Panc1 (cell line): ENCODE measurements at regions not wholly inside any gene's neighbourhood (a gene's known extent, or its start where the extent isn't known, plus 50 kb on each side); places are given as distances from the start of the nearest gene placed in this dataset.

Experiments
- ATAC-seq: fragments of 200-7000 bp; cut with Tn5 transposase; 2 replicates; pipeline ENCODE4 v1.9.1; 2020; ENCODE audit warnings: mild to moderate bottlenecking, moderate library complexity
- BruUV-seq: library from RNA; stranded (reverse); fragments of 400-500 nt; replicated peaks from 2 replicates; lab custom pipeline; 2021; lab: Mats Ljungman, UMichigan
- CTCF ChIA-PET: fragments of 300-600 bp; sonication (Branson Sonifier 250); formaldehyde crosslinking; loops from one replicate; lab custom pipeline; 2022; ENCODE audit warnings: antibody characterized with exemption; lab: Charles Lee
- POLR2A ChIA-PET: fragments of 300-600 bp; sonication (Branson Sonifier 250); formaldehyde crosslinking; loops from one replicate; lab custom pipeline; 2022; ENCODE audit warnings: antibody characterized with exemption; lab: Charles Lee
- DNase-seq: peaks from one replicate; pipeline ENCODE4 v3.0.0-alpha.2; 2010; ENCODE audit warnings: low read depth, low spot score
- H3K27ac ChIP-seq: 2 replicates; pipeline ENCODE4 v1.5.1; 2011; ENCODE audit warnings: mild to moderate bottlenecking, low read length, inconsistent platforms
- H3K27me3 ChIP-seq: fragments of 200-500 bp; sonication (Bioruptor generic); 2 replicates; pipeline ENCODE4 v1.6.0; 2014; ENCODE audit warnings: low read length, inconsistent platforms; ENCODE audit not compliant: control insufficient read depth, insufficient read depth
- H3K36me3 ChIP-seq: fragments of 200-500 bp; sonication (Bioruptor generic); 2 replicates; pipeline ENCODE4 v1.5.1; 2014; ENCODE audit warnings: inconsistent platforms, mild to moderate bottlenecking, low read length, moderate library complexity; ENCODE audit not compliant: control insufficient read depth, insufficient read depth
- H3K4me1 ChIP-seq: 2 replicates; pipeline ENCODE4 v1.5.1; 2011; ENCODE audit warnings: inconsistent platforms, mild to moderate bottlenecking, low read length, moderate library complexity; ENCODE audit not compliant: control insufficient read depth, insufficient read depth
- H3K4me3 ChIP-seq, 2 experiments: 2 replicates each; pipeline ENCODE4 v1.5.1; 2011 to 2012; ENCODE audit warnings: low read depth in 2 of 2, low read length in 2 of 2, mild to moderate bottlenecking in 2 of 2, inconsistent platforms in 1 of 2, moderate library complexity in 1 of 2
- H3K9me3 ChIP-seq: fragments of 200-500 bp; sonication (Bioruptor generic); 2 replicates; pipeline ENCODE4 v1.5.1; 2014; ENCODE audit warnings: low read depth, mild to moderate bottlenecking, inconsistent platforms, low read length, moderate library complexity; ENCODE audit not compliant: control insufficient read depth, insufficient read depth
- CTCF ChIP-seq: fragments of 450-650 bp; IDR thresholded peaks from 2 replicates; pipeline ENCODE4 v1.5.1; 2017; ENCODE audit warnings: mild to moderate bottlenecking
- POLR2AphosphoS5 ChIP-seq: IDR thresholded peaks from 2 replicates; pipeline ENCODE4 v1.6.1; 2012; ENCODE audit warnings: mild to moderate bottlenecking, low read depth, low read length, moderate library complexity
- SIN3A ChIP-seq: IDR thresholded peaks from 2 replicates; pipeline ENCODE4 v1.6.1; 2012; ENCODE audit warnings: low read depth, mild to moderate bottlenecking, low read length, moderate library complexity, borderline replicate concordance; ENCODE audit not compliant: insufficient read depth
- TCF7L2 ChIP-seq: IDR thresholded peaks from 2 replicates; pipeline ENCODE4 v1.6.1; 2011; ENCODE audit warnings: mild to moderate bottlenecking, low read depth, low read length, inconsistent platforms
- in situ Hi-C: cut with HindIII; loops from 2 replicates; pipeline ENCODE4 v1.10.0; 2016; ENCODE audit warnings: low sequenced_read_pairs, low pct_unique_long_range_greater_than_20kb
- intact Hi-C: fragments of 100-400 bp; cut with micrococcal nuclease; formaldehyde crosslinking; loops from one replicate; pipeline ENCODE4 v1.10.0; 2022; ENCODE audit not compliant: unreplicated experiment
- TF ChIP-seq, protein P1 (sequence below), 2 experiments: IDR thresholded peaks; 2 replicates each; pipeline ENCODE4 v1.6.1; 2011 to 2012; ENCODE audit warnings: low read depth in 2 of 2, control low read depth in 1 of 2, low read length in 1 of 2, mild to moderate bottlenecking in 1 of 2, moderate library complexity in 1 of 2; ENCODE audit not compliant: insufficient read depth in 1 of 2

DNA sequence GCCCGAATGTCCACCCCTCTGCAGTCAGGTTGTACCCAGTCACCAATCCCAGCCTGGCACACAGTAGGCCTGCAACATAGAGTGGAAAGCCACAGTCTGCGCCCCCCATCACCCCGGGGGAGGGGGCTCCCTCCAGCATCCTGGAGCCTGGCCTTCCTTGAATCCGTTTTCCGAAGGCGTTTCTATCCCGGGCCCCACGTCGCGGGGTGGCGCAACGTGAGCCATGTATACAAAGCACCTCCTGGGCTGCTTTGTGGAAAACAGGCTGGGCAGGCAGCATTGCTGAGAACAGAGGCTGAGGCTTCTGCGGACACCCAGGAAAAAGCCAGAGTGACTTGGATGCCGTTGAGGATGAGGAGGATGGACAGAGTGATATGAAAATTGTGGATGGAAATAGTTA is 103.3 kb upstream of the USP29 start:
- no peaks in the 10 kb centered on the region for H3K4me1 ChIP-seq
- POLR2A ChIA-PET, result no interaction called here
- TF ChIP-seq, protein P1, sequence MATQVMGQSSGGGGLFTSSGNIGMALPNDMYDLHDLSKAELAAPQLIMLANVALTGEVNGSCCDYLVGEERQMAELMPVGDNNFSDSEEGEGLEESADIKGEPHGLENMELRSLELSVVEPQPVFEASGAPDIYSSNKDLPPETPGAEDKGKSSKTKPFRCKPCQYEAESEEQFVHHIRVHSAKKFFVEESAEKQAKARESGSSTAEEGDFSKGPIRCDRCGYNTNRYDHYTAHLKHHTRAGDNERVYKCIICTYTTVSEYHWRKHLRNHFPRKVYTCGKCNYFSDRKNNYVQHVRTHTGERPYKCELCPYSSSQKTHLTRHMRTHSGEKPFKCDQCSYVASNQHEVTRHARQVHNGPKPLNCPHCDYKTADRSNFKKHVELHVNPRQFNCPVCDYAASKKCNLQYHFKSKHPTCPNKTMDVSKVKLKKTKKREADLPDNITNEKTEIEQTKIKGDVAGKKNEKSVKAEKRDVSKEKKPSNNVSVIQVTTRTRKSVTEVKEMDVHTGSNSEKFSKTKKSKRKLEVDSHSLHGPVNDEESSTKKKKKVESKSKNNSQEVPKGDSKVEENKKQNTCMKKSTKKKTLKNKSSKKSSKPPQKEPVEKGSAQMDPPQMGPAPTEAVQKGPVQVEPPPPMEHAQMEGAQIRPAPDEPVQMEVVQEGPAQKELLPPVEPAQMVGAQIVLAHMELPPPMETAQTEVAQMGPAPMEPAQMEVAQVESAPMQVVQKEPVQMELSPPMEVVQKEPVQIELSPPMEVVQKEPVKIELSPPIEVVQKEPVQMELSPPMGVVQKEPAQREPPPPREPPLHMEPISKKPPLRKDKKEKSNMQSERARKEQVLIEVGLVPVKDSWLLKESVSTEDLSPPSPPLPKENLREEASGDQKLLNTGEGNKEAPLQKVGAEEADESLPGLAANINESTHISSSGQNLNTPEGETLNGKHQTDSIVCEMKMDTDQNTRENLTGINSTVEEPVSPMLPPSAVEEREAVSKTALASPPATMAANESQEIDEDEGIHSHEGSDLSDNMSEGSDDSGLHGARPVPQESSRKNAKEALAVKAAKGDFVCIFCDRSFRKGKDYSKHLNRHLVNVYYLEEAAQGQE (IDR thresholded peaks at IDR 0.05; ENCODE audit: insufficient read depth in 1 of 2, low read depth in 2 of 2, low read length in 1 of 2), result no peak
- no peaks in the 10 kb centered on the region for H3K9me3 ChIP-seq
- ATAC-seq (no peak), DNase-seq (no peak)
- in situ Hi-C loops, result no loop called here
- BruUV-seq, result no TSS peak
- no peak overlapping the region for H3K27ac ChIP-seq
- intact Hi-C loops, result no loop called here
- CTCF ChIA-PET, result no interaction called here
- H3K36me3 ChIP-seq, result no peaks in the 10 kb centered on the region
- no peak overlapping the region for H3K4me3 ChIP-seq
- H3K27me3 ChIP-seq, result no peaks in the 10 kb centered on the region

DNA sequence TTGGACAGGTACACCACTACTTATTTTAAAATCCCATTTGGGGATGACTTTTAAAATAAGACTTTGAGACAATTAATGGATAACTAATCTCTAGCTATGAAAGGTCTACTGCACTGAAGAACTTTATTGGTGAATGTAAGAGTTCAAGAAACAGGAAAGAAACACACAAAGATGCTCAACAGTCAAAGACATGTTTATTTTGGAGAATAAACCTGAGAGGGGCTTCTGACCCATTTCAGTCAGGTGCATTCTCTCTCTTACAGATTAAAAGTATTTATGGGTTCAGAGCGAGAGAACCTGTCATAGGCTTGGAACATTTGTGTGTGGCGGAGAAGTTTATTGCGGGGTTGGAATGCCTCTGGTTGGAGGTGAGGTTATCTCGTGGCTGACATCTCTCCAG is 94.3 kb upstream of the USP29 start:
- Histone ChIP-seq H3K4me1 (no peaks in the 10 kb centered on the region), H3K36me3 (no peaks in the 10 kb centered on the region), H3K4me3 (no peak overlapping the region), H3K9me3 (0 out of 2 replicates have a peak, but pooled peaks cover 5% of the 10 kb centered on the region), H3K27me3 (no peaks in the 10 kb centered on the region), H3K27ac (no peak overlapping the region)
- no peak for TF ChIP-seq POLR2AphosphoS5
- TF ChIP-seq SIN3A, result no peak
- TF ChIP-seq, protein P1 (IDR thresholded peaks at IDR 0.05; ENCODE audit: insufficient read depth in 1 of 2, low read depth in 2 of 2, low read length in 1 of 2), result no peak
- TF ChIP-seq CTCF, result no peak
- TF ChIP-seq TCF7L2, result no peak
- no TSS peak for BruUV-seq
- intact Hi-C loops (no loop called here), in situ Hi-C loops (no loop called here)
- ATAC-seq, result no peak
- ChIA-PET POLR2A (no interaction called here), CTCF (no interaction called here)
- no peak for DNase-seq
